SK-N-SH (cell line): ENCODE measurements at regions not wholly inside any gene's neighbourhood (a gene's known extent, or its start where the extent isn't known, plus 50 kb on each side); places are given as distances from the start of the nearest gene placed in this dataset.

Experiments used
- CTCF ChIA-PET: fragments of 300-600, 350-600 bp; formaldehyde crosslinking; extraction: SDS; loops from one replicate; lab custom pipeline; 2021; lab: Yijun Ruan, JAX
- POLR2A ChIA-PET: fragments of 350-600 bp; sonication (Branson Sonifier 250); formaldehyde crosslinking; extraction: SDS; loops from one replicate; lab custom pipeline; 2020; ENCODE audit warnings: antibody characterized with exemption, inconsistent platforms; lab: Yijun Ruan, JAX
- DNase-seq: peaks from one replicate; pipeline ENCODE4 v3.0.0; 2012
- H2AFZ ChIP-seq: fragments of 200-600 bp; sonication (generic); 2 replicates; pipeline ENCODE4 v1.8.1; 2016; ENCODE audit warnings: antibody characterized with exemption, mild to moderate bottlenecking, low read depth
- H3F3A ChIP-seq: fragments of 200-600 bp; sonication (generic); replicated peaks from 2 replicates; pipeline ENCODE3; 2016; ENCODE audit warnings: antibody characterized with exemption, mild to moderate bottlenecking; ENCODE audit not compliant: insufficient read depth
- H3K27ac ChIP-seq, 2 experiments: fragments of 200-500 bp in 1 of 2; fragments of 200-600 bp in 1 of 2; sonication (Bioruptor generic) in 1 of 2; sonication (generic), shearing (Covaris generic) in 1 of 2; 2 replicates each; pipeline versions ENCODE4 v1.5.1 to v1.6.1; 2014 to 2016; ENCODE audit warnings: low read depth in 2 of 2, inconsistent platforms in 1 of 2, low read length in 1 of 2, mild to moderate bottlenecking in 1 of 2, mixed read lengths in 1 of 2
- H3K27me3 ChIP-seq: fragments of 200-600 bp; sonication (generic), shearing (Covaris generic); 2 replicates; pipeline ENCODE4 v1.6.1; 2016; ENCODE audit warnings: mixed run types; ENCODE audit not compliant: insufficient read depth
- H3K36me3 ChIP-seq, 2 experiments: fragments of 200-500 bp in 1 of 2; fragments of 200-600 bp in 1 of 2; sonication (Bioruptor generic) in 1 of 2; sonication (generic) in 1 of 2; replicated peaks in 1 of 2; 2 replicates each; pipeline versions ENCODE3 to v1.5.1; 2014 to 2016; ENCODE audit warnings: low read length in 1 of 2, mild to moderate bottlenecking in 1 of 2; ENCODE audit not compliant: insufficient read depth in 2 of 2, control insufficient read depth in 1 of 2
- H3K4me1 ChIP-seq, 2 experiments: fragments of 200-500 bp in 1 of 2; fragments of 200-600 bp in 1 of 2; sonication (Bioruptor generic) in 1 of 2; sonication (generic), shearing (Covaris generic) in 1 of 2; 2 replicates each; pipeline versions ENCODE4 v1.5.1 to v1.6.1; 2014 to 2016; ENCODE audit warnings: low read depth in 1 of 2, low read length in 1 of 2, mixed run types in 1 of 2; ENCODE audit not compliant: insufficient read depth in 2 of 2, control insufficient read depth in 1 of 2
- H3K4me2 ChIP-seq: fragments of 200-600 bp; sonication (generic), shearing (Covaris generic); 2 replicates; pipeline ENCODE4 v1.6.1; 2017; ENCODE audit warnings: mixed run types
- H3K4me3 ChIP-seq, 2 experiments: fragments of 200-500 bp in 1 of 2; fragments of 200-600 bp in 1 of 2; sonication (Bioruptor generic) in 1 of 2; sonication (generic), shearing (Covaris generic) in 1 of 2; 2 replicates each; pipeline versions ENCODE4 v1.5.1 to v1.8.1; 2014 to 2016; ENCODE audit warnings: low read depth in 2 of 2, inconsistent platforms in 1 of 2, low read length in 1 of 2, mild to moderate bottlenecking in 1 of 2, mixed read lengths in 1 of 2, moderate library complexity in 1 of 2
- H3K79me2 ChIP-seq: fragments of 200-600 bp; sonication (generic); 2 replicates; pipeline ENCODE4 v1.8.1; 2017; ENCODE audit warnings: mild to moderate bottlenecking; ENCODE audit not compliant: insufficient read depth
- H3K9ac ChIP-seq: fragments of 200-600 bp; sonication (generic); 2 replicates; pipeline ENCODE4 v1.6.1; 2017; ENCODE audit warnings: mixed run types
- H3K9me2 ChIP-seq: fragments of 200-600 bp; sonication (generic); 2 replicates; pipeline ENCODE4 v1.6.1; 2017; ENCODE audit warnings: mixed run types
- H3K9me3 ChIP-seq: fragments of 200-600 bp; sonication (generic); 2 replicates; pipeline ENCODE4 v1.6.1; 2017; ENCODE audit warnings: mixed run types, mild to moderate bottlenecking, moderate library complexity
- H4K20me1 ChIP-seq: fragments of 200-600 bp; sonication (generic); 2 replicates; pipeline ENCODE4 v1.6.1; 2017; ENCODE audit warnings: mild to moderate bottlenecking, mixed run types; ENCODE audit not compliant: insufficient read depth
- EZH2phosphoT487 ChIP-seq: fragments of 200-600 bp; sonication (generic); IDR thresholded peaks from 2 replicates; pipeline ENCODE4 v1.6.1; 2017; ENCODE audit warnings: low read depth, mixed run types, mild to moderate bottlenecking, antibody characterized with exemption, moderate library complexity, borderline replicate concordance
- FOXJ3 ChIP-seq: sonication (generic); formaldehyde crosslinking; IDR thresholded peaks from 2 replicates; pipeline ENCODE4 v1.5.1; 2020; ENCODE audit warnings: mild to moderate bottlenecking, missing genetic modification reagents
- GABPA ChIP-seq: IDR thresholded peaks from 2 replicates; pipeline ENCODE4 v1.4.0; 2012; ENCODE audit warnings: low read depth, mild to moderate bottlenecking
- GATA2 ChIP-seq: sonication (generic); formaldehyde crosslinking; IDR thresholded peaks from 2 replicates; pipeline ENCODE4 v1.5.0; 2020; ENCODE audit warnings: mild to moderate bottlenecking, missing genetic modification reagents
- MEF2A ChIP-seq: IDR thresholded peaks from 2 replicates; pipeline ENCODE4 v1.4.0; 2012; ENCODE audit warnings: low read depth, borderline replicate concordance
- MXI1 ChIP-seq: IDR thresholded peaks from 2 replicates; pipeline ENCODE4 v1.6.1; 2012; ENCODE audit warnings: mild to moderate bottlenecking, low read depth, low read length, improper control_type of control experiment
- RAD21 ChIP-seq: IDR thresholded peaks from 2 replicates; pipeline ENCODE4 v1.6.1; 2012; ENCODE audit warnings: mild to moderate bottlenecking, low read length
- RXRA ChIP-seq: IDR thresholded peaks from 2 replicates; pipeline ENCODE4 v1.4.0; 2012; ENCODE audit warnings: low read depth, mild to moderate bottlenecking, borderline replicate concordance
- SMC3 ChIP-seq: IDR thresholded peaks from 2 replicates; pipeline ENCODE4 v1.6.1; 2012; ENCODE audit warnings: low read depth, low read length, improper control_type of control experiment
- USF1 ChIP-seq: IDR thresholded peaks from 2 replicates; pipeline ENCODE4 v1.4.0; 2012; ENCODE audit warnings: low read depth, borderline replicate concordance
- USF2 ChIP-seq: fragments of 150-350 bp; IDR thresholded peaks from 2 replicates; pipeline ENCODE4 v1.6.1; 2017; ENCODE audit warnings: antibody characterized with exemption, low read length, low read depth, borderline replicate concordance
- YY1 ChIP-seq: IDR thresholded peaks from 2 replicates; pipeline ENCODE4 v1.4.0; 2012; ENCODE audit warnings: low read depth, mild to moderate bottlenecking
- WGBS: methylation state at CpG from one replicate; pipeline ENCODE4 v1.1.6; 2017; ENCODE audit warnings: low lambda C conversion rate; 5-methylcytosine and 5-hydroxymethylcytosine counted together

- TF ChIP-seq FOXJ3 (CRISPR knock-in tag) (no peak), YY1 (no peak)
Observed at GRCh38 chr1:30188329-30188728, 535.1 kb downstream of the MATN1 start (continued).

- no peaks in the 10 kb centered on the region for H4K20me1 ChIP-seq
- no peak for DNase-seq
- no peaks in the 10 kb centered on the region for H3K9me3 ChIP-seq
- no peak overlapping the region for H3K4me3 ChIP-seq
- H3K4me2 ChIP-seq: no peak overlapping the region
- no peak overlapping the region for H3K9ac ChIP-seq
- H3K27me3 ChIP-seq: no peaks in the 10 kb centered on the region
- H3F3A ChIP-seq: no peaks in the 10 kb centered on the region
- H2AFZ ChIP-seq: no peak overlapping the region
- no peak overlapping the region for H3K27ac ChIP-seq
- ChIA-PET POLR2A (no interaction called here), CTCF (interaction anchor here (4.0 kb wide), 1 partner anchor 193 kb away, joined by 16 read pairs; no protein-coding TSS in a partner anchor)
- no peak for TF ChIP-seq GATA2 (CRISPR knock-in tag)
- no peak for TF ChIP-seq EZH2phosphoT487
- TF ChIP-seq SMC3: no peak
- no peak for TF ChIP-seq RXRA
- TF ChIP-seq USF2: no peak
- no peaks in the 10 kb centered on the region for H3K79me2 ChIP-seq
- 59% methylated on average over 2 of the region's 4 CpGs for WGBS
- H3K4me1 ChIP-seq: peaks cover 0 to 13% of the 10 kb centered on the region in 2 experiments; a peak in 1 of 4 replicates
- H3K9me2 ChIP-seq: no peaks in the 10 kb centered on the region
- no peaks in the 10 kb centered on the region for H3K36me3 ChIP-seq
Observed at GRCh38 chr1:30187413-30188023, 535.9 kb downstream of the MATN1 start.

- no peak for TF ChIP-seq RAD21
- TF ChIP-seq MXI1: no peak
- TF ChIP-seq USF1: no peak
- TF ChIP-seq YY1: no peak
- TF ChIP-seq MEF2A: no peak
- TF ChIP-seq GABPA: no peak
- no peaks in the 10 kb centered on the region for H3K79me2 ChIP-seq
- DNase-seq: no peak
- CTCF ChIA-PET: interaction anchor here (0.7 to 4.0 kb wide), 4 partner anchors 23 to 194 kb away, joined by 3 to 16 read pairs (median 3); no protein-coding TSS in a partner anchor
- WGBS: 22% methylated on average over 4 of the region's 4 CpGs
- no peaks in the 10 kb centered on the region for H3K9me2 ChIP-seq
- no peaks in the 10 kb centered on the region for H3K9me3 ChIP-seq
- peaks cover 0 to 13% of the 10 kb centered on the region in 2 experiments; a peak in 1 of 4 replicates for H3K4me1 ChIP-seq
- no peaks in the 10 kb centered on the region for H4K20me1 ChIP-seq
- POLR2A ChIA-PET: no interaction called here
- no peak overlapping the region for H3K4me2 ChIP-seq
- no peaks in the 10 kb centered on the region for H3K27me3 ChIP-seq
- H2AFZ ChIP-seq: no peak overlapping the region
- H3F3A ChIP-seq: no peaks in the 10 kb centered on the region
- no peaks in the 10 kb centered on the region for H3K36me3 ChIP-seq
- no peak overlapping the region for H3K27ac ChIP-seq
- H3K9ac ChIP-seq: no peak overlapping the region
- no peak overlapping the region for H3K4me3 ChIP-seq
Observed at GRCh38 chr1:30186586-30186985, 536.8 kb downstream of the MATN1 start.
